ENCODE measurements at regions not wholly inside any gene's neighbourhood (a gene's known extent, or its start where the extent isn't known, plus 50 kb on each side); places are given as distances from the start of the nearest gene placed in this dataset.

DNA sequence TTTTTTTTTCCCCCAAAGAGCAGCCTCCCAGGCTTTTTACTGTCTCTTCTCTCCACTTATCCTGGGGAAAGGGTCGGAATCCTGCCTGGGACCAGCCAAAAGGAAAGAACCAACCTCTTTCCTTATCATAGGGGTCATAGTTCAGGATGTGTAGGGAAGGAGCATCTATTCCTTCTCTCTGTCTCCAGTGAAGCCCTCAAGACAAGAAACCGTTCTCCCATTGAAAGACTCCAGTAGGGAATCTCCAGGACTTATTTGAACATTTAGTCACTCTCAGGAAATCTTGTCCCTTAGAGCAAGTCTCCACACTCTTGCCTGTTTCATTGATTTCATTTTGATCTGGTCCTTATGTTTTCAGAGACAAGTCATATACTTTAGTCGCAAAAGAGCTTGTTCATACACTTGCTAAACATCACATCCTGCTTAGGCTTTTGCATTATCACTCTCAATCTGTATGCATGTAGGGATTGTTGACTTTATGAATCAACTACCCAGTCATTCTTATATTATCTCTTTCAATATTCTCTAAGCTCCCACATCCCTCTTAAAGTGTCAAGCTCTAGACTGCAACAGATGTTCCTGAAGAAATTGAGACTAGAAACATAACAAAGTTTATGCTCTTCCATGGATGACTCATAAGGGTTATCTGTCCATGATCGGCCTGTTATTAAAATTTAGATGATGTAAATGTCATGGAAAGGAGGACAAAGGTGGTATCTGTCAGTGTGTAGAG lies 116.2 kb upstream of the ST6GAL2 start:
- H3K9ac ChIP-seq (ENCODE audit: low read depth, low read length) = no peak overlapping the region
- no peak overlapping the region for H3K27ac ChIP-seq (ENCODE audit: low read depth, low read length)
- H3K27me3 ChIP-seq (ENCODE audit: control insufficient read depth, insufficient read depth, low read length) = no peaks in the 10 kb centered on the region
- H3K36me3 ChIP-seq (ENCODE audit: control insufficient read depth, insufficient read depth, low read length) = no peaks in the 10 kb centered on the region
- H3K4me1 ChIP-seq (ENCODE audit: control insufficient read depth, insufficient read depth, low read length) = no peaks in the 10 kb centered on the region
- no peak overlapping the region for H3K4me3 ChIP-seq (ENCODE audit: low read depth, low read length)
- no peaks in the 10 kb centered on the region for H3K9me3 ChIP-seq (ENCODE audit: control insufficient read depth, insufficient read depth, low read length)

DNA sequence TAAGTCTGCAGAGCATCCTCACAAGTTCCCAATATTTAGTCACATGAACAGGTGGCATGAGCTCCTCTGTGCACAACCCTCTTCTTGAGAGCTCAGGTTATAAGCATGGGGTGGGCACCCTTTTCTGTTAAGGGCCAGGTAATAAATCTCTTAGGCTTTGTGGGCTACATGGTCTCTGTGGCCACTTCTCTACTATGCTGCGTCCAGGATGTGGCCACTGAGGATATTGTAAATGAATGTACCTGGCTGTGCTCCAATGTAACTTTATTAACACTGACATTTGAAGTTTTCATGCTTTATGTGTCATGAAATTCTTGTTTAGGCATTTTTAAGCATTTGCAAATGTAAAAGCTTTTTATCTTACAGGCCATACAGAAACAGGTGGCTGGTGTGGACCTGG lies 116.8 kb upstream of the ST6GAL2 start:
- H3K4me3 ChIP-seq (ENCODE audit: low read depth, low read length) = no peak overlapping the region
- no peaks in the 10 kb centered on the region for H3K36me3 ChIP-seq (ENCODE audit: control insufficient read depth, insufficient read depth, low read length)
- no peak overlapping the region for H3K27ac ChIP-seq (ENCODE audit: low read depth, low read length)
- H3K27me3 ChIP-seq (ENCODE audit: control insufficient read depth, insufficient read depth, low read length) = no peaks in the 10 kb centered on the region
- H3K9ac ChIP-seq (ENCODE audit: low read depth, low read length) = no peak overlapping the region
- H3K4me1 ChIP-seq (ENCODE audit: control insufficient read depth, insufficient read depth, low read length) = no peaks in the 10 kb centered on the region
- no peaks in the 10 kb centered on the region for H3K9me3 ChIP-seq (ENCODE audit: control insufficient read depth, insufficient read depth, low read length)

DNA sequence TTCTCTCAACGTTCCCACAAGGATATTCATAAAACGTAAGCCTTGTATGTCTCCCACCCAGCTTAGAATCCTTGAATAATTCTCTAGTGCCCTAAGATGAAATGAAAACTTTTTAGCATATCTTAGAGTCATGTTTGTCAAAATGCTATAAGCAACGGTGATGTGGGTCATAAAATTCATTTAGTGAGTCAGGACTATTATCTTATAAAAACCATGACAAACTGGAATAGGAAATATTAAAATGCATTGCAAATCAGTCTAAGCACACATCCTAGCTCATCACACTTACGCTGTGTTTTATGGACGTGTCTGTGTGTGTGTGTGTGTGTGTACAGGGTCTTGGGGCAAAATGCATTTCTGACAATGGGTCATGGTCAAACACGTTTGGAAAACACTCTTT lies 119.9 kb upstream of the ST6GAL2 start:
- Histone ChIP-seq H3K9ac (ENCODE audit: low read depth, low read length) (no peak overlapping the region), H3K27me3 (ENCODE audit: control insufficient read depth, insufficient read depth, low read length) (no peaks in the 10 kb centered on the region), H3K36me3 (ENCODE audit: control insufficient read depth, insufficient read depth, low read length) (no peaks in the 10 kb centered on the region), H3K4me3 (ENCODE audit: low read depth, low read length) (no peak overlapping the region), H3K27ac (ENCODE audit: low read depth, low read length) (no peak overlapping the region), H3K9me3 (ENCODE audit: control insufficient read depth, insufficient read depth, low read length) (no peaks in the 10 kb centered on the region), H3K4me1 (ENCODE audit: control insufficient read depth, insufficient read depth, low read length) (no peaks in the 10 kb centered on the region)

DNA sequence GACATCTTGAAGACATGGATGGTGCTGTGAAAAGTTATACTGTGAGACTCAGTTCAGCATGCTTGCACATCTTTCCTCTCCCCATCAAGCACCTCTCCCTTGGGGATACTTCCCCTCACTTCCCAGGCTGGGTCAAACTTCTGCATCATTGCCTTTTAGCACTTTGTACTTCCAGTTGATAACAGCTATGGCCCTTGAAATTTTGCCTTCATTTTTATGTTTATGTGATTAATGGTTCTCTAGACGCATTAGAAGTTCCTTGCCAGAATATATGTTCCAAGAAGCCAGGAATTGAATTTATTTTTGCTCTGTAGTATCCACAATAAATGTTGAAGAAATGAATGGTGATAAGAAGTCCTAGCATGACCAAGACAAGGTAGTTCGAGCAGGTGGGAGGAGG lies 120.9 kb upstream of the ST6GAL2 start:
- no peaks in the 10 kb centered on the region for H3K27me3 ChIP-seq (ENCODE audit: control insufficient read depth, insufficient read depth, low read length)
- H3K36me3 ChIP-seq (ENCODE audit: control insufficient read depth, insufficient read depth, low read length) = no peaks in the 10 kb centered on the region
- H3K9ac ChIP-seq (ENCODE audit: low read depth, low read length) = no peak overlapping the region
- no peak overlapping the region for H3K27ac ChIP-seq (ENCODE audit: low read depth, low read length)
- H3K4me1 ChIP-seq (ENCODE audit: control insufficient read depth, insufficient read depth, low read length) = no peaks in the 10 kb centered on the region
- no peak overlapping the region for H3K4me3 ChIP-seq (ENCODE audit: low read depth, low read length)
- H3K9me3 ChIP-seq (ENCODE audit: control insufficient read depth, insufficient read depth, low read length) = no peaks in the 10 kb centered on the region

DNA sequence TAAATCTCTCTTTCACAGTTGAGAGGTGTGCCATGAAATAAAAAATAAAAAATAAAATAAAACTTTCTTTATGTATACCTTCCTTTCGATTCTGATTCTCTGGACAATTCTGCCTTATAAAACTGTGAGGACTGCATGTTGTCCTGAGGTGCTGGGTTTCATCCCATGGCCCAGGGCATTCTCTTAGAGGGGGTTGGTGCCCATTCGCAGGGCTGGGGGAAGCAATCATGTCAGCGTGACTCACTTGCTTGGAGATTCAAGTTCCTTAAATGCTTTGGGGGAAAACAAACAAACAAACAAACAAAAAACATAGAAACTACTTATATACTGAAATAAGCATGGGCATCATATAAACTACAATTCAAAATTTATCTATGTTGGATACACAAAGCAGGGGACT lies 122.0 kb upstream of the ST6GAL2 start:
- Histone ChIP-seq H3K36me3 (ENCODE audit: control insufficient read depth, insufficient read depth, low read length) (no peaks in the 10 kb centered on the region), H3K27ac (ENCODE audit: low read depth, low read length) (no peak overlapping the region), H3K4me3 (ENCODE audit: low read depth, low read length) (no peak overlapping the region), H3K9ac (ENCODE audit: low read depth, low read length) (no peak overlapping the region), H3K27me3 (ENCODE audit: control insufficient read depth, insufficient read depth, low read length) (no peaks in the 10 kb centered on the region), H3K4me1 (ENCODE audit: control insufficient read depth, insufficient read depth, low read length) (no peaks in the 10 kb centered on the region), H3K9me3 (ENCODE audit: control insufficient read depth, insufficient read depth, low read length) (no peaks in the 10 kb centered on the region)

DNA sequence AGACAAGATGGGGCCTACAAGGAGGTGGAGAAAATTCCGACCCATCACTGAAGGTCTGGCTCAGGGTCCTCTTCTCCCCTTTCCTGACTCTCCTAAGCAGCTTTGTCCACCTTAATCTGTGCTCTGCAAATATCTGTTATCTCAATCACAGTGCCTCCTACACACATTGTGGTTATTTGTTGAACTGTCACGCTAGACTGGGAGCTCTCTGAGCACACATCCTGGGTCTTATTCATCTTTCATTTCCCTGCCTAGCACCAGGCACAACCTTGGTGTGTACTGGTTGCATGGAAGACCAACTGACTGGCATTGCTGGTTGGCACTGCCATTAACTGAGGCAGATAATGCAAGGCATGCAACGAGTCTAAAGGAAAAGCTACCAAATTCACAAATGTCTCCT lies 122.9 kb upstream of the ST6GAL2 start:
- H3K4me1 ChIP-seq (ENCODE audit: control insufficient read depth, insufficient read depth, low read length) = no peaks in the 10 kb centered on the region
- no peaks in the 10 kb centered on the region for H3K36me3 ChIP-seq (ENCODE audit: control insufficient read depth, insufficient read depth, low read length)
- H3K4me3 ChIP-seq (ENCODE audit: low read depth, low read length) = no peak overlapping the region
- no peak overlapping the region for H3K9ac ChIP-seq (ENCODE audit: low read depth, low read length)
- no peaks in the 10 kb centered on the region for H3K27me3 ChIP-seq (ENCODE audit: control insufficient read depth, insufficient read depth, low read length)
- H3K27ac ChIP-seq (ENCODE audit: low read depth, low read length) = no peak overlapping the region
- no peaks in the 10 kb centered on the region for H3K9me3 ChIP-seq (ENCODE audit: control insufficient read depth, insufficient read depth, low read length)

DNA sequence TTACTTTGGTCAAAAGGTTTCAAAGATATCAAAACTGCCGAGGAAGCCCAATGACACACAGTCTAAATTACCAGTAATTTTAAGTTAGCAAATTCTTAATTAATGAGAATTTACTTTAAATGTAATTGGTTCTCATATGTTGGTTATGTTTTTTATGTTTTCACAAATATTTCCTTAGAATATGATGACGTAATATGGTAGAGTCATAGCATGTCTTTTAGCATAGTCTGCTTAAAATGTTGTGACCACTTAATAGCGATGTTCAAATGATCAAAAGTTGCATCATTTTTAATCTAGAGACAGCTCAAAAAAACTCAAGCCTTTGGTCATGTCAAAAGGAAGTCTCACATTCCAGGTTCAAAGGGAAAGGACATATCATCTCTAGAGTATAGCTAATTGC lies 123.3 kb upstream of the ST6GAL2 start:
- Histone ChIP-seq H3K9ac (ENCODE audit: low read depth, low read length) (no peak overlapping the region), H3K36me3 (ENCODE audit: control insufficient read depth, insufficient read depth, low read length) (no peaks in the 10 kb centered on the region), H3K27me3 (ENCODE audit: control insufficient read depth, insufficient read depth, low read length) (no peaks in the 10 kb centered on the region), H3K4me3 (ENCODE audit: low read depth, low read length) (no peak overlapping the region), H3K27ac (ENCODE audit: low read depth, low read length) (no peak overlapping the region), H3K4me1 (ENCODE audit: control insufficient read depth, insufficient read depth, low read length) (no peaks in the 10 kb centered on the region), H3K9me3 (ENCODE audit: control insufficient read depth, insufficient read depth, low read length) (no peaks in the 10 kb centered on the region)

DNA sequence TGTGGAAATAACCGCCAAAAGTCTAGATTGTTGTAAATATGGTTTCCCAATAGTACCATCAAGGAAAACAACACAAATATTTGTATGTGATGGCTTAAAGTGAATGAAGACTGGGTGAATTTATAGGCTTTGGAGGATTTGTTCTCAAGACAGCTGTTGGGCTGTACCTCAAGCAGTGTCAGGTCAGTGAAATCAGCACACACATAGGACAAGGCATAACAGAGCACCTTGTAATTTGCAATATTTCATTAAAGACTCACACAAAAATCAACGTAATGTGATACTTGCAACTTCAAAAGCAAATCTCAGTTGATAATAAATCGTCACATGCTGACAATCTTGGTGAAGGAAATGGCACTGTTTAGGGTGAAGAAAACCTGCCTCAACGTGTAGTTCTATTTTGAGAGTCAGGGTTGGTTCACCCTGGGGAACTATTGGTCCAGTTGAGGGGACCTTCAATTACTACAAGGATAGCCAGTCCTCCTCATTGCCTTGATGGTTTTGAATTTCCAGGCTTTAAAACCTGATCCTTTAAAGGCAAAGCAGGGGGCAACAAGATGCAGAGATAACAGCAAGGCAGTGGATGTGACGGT lies 126.8 kb upstream of the ST6GAL2 start:
- Histone ChIP-seq H3K9me3 (ENCODE audit: control insufficient read depth, insufficient read depth, low read length) (no peaks in the 10 kb centered on the region), H3K4me3 (ENCODE audit: low read depth, low read length) (no peak overlapping the region), H3K9ac (ENCODE audit: low read depth, low read length) (no peak overlapping the region), H3K27me3 (ENCODE audit: control insufficient read depth, insufficient read depth, low read length) (no peaks in the 10 kb centered on the region), H3K36me3 (ENCODE audit: control insufficient read depth, insufficient read depth, low read length) (no peaks in the 10 kb centered on the region), H3K4me1 (ENCODE audit: control insufficient read depth, insufficient read depth, low read length) (no peaks in the 10 kb centered on the region), H3K27ac (ENCODE audit: low read depth, low read length) (no peak overlapping the region)

DNA sequence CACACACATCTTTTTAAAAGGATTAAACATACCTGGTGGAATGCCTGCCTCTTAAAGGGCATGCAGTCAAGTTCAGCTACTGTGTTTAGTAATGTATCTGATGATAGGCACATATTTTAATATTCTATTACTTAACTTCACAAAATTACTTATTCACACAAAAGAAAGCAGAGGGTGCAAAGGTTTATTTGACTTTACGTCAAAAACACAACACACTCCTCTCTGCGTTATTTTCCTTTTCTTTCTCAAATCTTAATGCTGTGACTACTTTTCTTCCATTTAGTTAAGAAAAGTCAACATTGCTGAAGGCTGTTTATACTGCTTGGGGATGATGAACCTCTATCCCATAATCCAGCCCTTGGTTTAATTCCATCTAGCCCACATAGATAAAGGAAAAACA lies 127.9 kb upstream of the ST6GAL2 start:
- no peak overlapping the region for H3K27ac ChIP-seq (ENCODE audit: low read depth, low read length)
- no peak overlapping the region for H3K4me3 ChIP-seq (ENCODE audit: low read depth, low read length)
- no peaks in the 10 kb centered on the region for H3K27me3 ChIP-seq (ENCODE audit: control insufficient read depth, insufficient read depth, low read length)

DNA sequence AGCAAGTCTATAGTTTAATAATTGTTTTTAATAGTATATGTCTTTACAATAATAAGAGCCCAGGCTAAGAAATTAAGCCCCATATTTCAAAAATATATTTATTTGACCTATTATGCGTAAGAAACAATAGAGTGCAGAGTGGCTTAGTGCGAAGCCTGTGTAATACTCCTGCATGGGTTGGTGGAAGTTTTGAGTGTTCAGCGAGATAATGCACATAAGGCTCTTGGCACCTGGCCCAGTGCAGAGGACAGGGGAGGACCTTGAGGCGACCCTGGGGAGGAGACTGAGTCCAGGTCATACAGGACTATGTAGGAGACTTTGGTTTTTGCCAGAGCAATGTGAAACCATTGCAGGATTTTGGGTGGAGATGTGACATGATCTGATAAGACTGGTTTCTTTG lies 132.4 kb upstream of the ST6GAL2 start:
- no peaks in the 10 kb centered on the region for H3K9me3 ChIP-seq (ENCODE audit: control insufficient read depth, insufficient read depth, low read length)
- H3K4me3 ChIP-seq (ENCODE audit: low read depth, low read length) = no peak overlapping the region
- H3K4me1 ChIP-seq (ENCODE audit: control insufficient read depth, insufficient read depth, low read length) = no peaks in the 10 kb centered on the region
- H3K27me3 ChIP-seq (ENCODE audit: control insufficient read depth, insufficient read depth, low read length) = no peaks in the 10 kb centered on the region
- no peak overlapping the region for H3K9ac ChIP-seq (ENCODE audit: low read depth, low read length)
- no peak overlapping the region for H3K27ac ChIP-seq (ENCODE audit: low read depth, low read length)
- H3K36me3 ChIP-seq (ENCODE audit: control insufficient read depth, insufficient read depth, low read length) = no peaks in the 10 kb centered on the region

More for the DNA sequence above, 127.9 kb upstream of the ST6GAL2 start:
- H3K9me3 ChIP-seq (ENCODE audit: control insufficient read depth, insufficient read depth, low read length) = no peaks in the 10 kb centered on the region
- H3K36me3 ChIP-seq (ENCODE audit: control insufficient read depth, insufficient read depth, low read length) = no peaks in the 10 kb centered on the region
- H3K9ac ChIP-seq (ENCODE audit: low read depth, low read length) = no peak overlapping the region
- no peaks in the 10 kb centered on the region for H3K4me1 ChIP-seq (ENCODE audit: control insufficient read depth, insufficient read depth, low read length)

DNA sequence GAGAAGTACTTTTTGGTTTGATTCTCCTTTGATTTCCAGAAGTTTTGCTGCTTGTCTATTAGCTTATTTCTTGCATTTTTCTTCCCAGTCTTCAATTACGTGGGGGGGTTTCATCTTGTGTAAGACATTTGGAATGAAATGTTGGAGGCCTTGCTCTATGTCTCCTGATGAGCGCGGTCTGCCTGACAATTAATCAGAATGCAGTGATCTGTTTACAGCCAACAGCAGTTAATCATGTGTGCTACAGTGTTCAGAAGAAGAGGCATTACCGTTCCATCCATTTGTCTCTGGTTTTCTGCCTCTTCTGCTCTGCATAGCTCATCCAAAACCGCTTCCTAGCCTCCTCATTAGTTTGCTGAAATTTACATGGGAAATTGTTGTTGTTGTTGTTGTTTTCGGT lies 134.4 kb upstream of the ST6GAL2 start:
- H3K9ac ChIP-seq (ENCODE audit: low read depth, low read length) = no peak overlapping the region
- no peak overlapping the region for H3K4me3 ChIP-seq (ENCODE audit: low read depth, low read length)
- no peaks in the 10 kb centered on the region for H3K36me3 ChIP-seq (ENCODE audit: control insufficient read depth, insufficient read depth, low read length)
- no peaks in the 10 kb centered on the region for H3K9me3 ChIP-seq (ENCODE audit: control insufficient read depth, insufficient read depth, low read length)
- no peak overlapping the region for H3K27ac ChIP-seq (ENCODE audit: low read depth, low read length)
- no peaks in the 10 kb centered on the region for H3K27me3 ChIP-seq (ENCODE audit: control insufficient read depth, insufficient read depth, low read length)
- peaks cover 3% of the 10 kb centered on the region; the same call in 1 of the 2 replicates for H3K4me1 ChIP-seq (ENCODE audit: control insufficient read depth, insufficient read depth, low read length)

Measured in HUES48 (cell line).